HFFc6 (cell line): ENCODE measurements at regions not wholly inside any gene's neighbourhood (a gene's known extent, or its start where the extent isn't known, plus 50 kb on each side); places are given as distances from the start of the nearest gene placed in this dataset.
"Not testable (repeated sequence)": the region's sequence is repeated elsewhere in the genome, so short reads cannot be mapped to it uniquely, and the experiment has no call there.

Source experiments
- DNase-seq: peaks from one replicate; pipeline ENCODE4 v3.0.0-alpha.2; 2018
- H3K27ac Mint-ChIP-seq: 2 replicates; pipeline ENCODE4 v1.8.0; 2020; ENCODE audit warnings: mild to moderate bottlenecking, mixed read lengths
- H3K27me3 Mint-ChIP-seq: 2 replicates; pipeline ENCODE4 v1.8.0; 2021; ENCODE audit warnings: mild to moderate bottlenecking, moderate library complexity, mixed read lengths; ENCODE audit not compliant: insufficient read depth
- H3K36me3 Mint-ChIP-seq: 2 replicates; pipeline ENCODE4 v1.8.0; 2021; ENCODE audit warnings: low read depth, mixed read lengths
- H3K4me1 Mint-ChIP-seq: 2 replicates; pipeline ENCODE4 v1.8.0; 2020; ENCODE audit warnings: low read depth, mixed read lengths
- H3K4me3 Mint-ChIP-seq: 2 replicates; pipeline ENCODE4 v1.8.0; 2020; ENCODE audit warnings: mild to moderate bottlenecking, moderate library complexity, mixed read lengths
- H3K9me3 Mint-ChIP-seq: 2 replicates; pipeline ENCODE4 v1.8.0; 2020; ENCODE audit warnings: mild to moderate bottlenecking, mixed read lengths
- TF ChIP-seq, protein P1 (sequence below): fragments of 200-600 bp; sonication (generic); IDR thresholded peaks from 2 replicates; pipeline ENCODE4 v1.5.0; 2021; ENCODE audit warnings: antibody characterized with exemption, mild to moderate bottlenecking

DNA sequence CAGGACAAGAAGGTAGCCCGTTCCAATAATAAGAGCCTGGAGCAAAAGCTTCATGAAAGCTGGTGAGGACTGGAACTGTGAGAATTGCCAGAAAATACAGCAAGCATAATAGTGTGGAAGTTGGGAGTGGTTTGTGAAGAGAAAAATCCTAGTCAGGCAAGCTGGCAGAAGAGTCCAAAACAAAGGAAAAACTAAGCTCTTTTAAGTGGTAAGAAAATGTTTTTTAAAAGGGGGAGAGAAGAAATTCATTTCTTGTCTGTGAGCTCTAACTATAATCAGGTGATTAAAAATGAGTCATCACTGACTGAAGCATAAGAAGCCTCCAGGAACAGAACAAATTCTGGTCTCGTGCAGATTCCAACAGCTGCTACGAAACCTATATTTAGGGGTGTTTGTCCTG, 102.6 kb downstream of the CAAP1 start:
- Mint-ChIP-seq H3K27me3 (peaks cover 3% of the 10 kb centered on the region; the same call in 1 of the 2 replicates), H3K36me3 (no peaks in the 10 kb centered on the region), H3K9me3 (no peaks in the 10 kb centered on the region), H3K27ac (no peak overlapping the region), H3K4me1 (no peaks in the 10 kb centered on the region), H3K4me3 (no peak overlapping the region)
- no peak for DNase-seq
- TF ChIP-seq, protein P1, sequence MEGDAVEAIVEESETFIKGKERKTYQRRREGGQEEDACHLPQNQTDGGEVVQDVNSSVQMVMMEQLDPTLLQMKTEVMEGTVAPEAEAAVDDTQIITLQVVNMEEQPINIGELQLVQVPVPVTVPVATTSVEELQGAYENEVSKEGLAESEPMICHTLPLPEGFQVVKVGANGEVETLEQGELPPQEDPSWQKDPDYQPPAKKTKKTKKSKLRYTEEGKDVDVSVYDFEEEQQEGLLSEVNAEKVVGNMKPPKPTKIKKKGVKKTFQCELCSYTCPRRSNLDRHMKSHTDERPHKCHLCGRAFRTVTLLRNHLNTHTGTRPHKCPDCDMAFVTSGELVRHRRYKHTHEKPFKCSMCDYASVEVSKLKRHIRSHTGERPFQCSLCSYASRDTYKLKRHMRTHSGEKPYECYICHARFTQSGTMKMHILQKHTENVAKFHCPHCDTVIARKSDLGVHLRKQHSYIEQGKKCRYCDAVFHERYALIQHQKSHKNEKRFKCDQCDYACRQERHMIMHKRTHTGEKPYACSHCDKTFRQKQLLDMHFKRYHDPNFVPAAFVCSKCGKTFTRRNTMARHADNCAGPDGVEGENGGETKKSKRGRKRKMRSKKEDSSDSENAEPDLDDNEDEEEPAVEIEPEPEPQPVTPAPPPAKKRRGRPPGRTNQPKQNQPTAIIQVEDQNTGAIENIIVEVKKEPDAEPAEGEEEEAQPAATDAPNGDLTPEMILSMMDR: no peak

DNA sequence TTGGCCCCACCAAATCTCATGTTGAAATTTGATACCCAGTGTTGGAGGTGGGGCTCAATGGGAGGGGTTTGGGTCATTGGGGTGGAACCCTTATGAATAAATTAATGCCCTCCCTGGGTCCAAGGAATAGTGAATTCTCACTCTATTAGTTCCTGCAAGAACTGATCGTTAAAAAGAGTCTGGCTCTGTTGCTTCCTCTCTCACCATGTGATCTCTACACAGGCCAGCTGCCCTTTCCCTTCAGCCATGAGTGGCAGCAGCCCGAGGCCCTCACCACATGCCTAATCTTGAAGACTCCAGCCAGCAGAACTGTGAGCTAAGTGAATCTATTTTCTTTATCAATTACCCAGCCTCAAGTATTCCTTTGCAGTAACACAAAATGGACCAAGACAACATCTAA, 106.0 kb downstream of the CAAP1 start:
- H3K27me3 Mint-ChIP-seq: peaks cover 3% of the 10 kb centered on the region; the same call in 1 of the 2 replicates
- H3K4me1 Mint-ChIP-seq: no peaks in the 10 kb centered on the region
- H3K27ac Mint-ChIP-seq: no peak overlapping the region
- no peak for DNase-seq
- H3K36me3 Mint-ChIP-seq: no peaks in the 10 kb centered on the region
- TF ChIP-seq, protein P1: no peak
- no peak overlapping the region for H3K4me3 Mint-ChIP-seq
- no peaks in the 10 kb centered on the region for H3K9me3 Mint-ChIP-seq

GRCh38 chr9:26782899-26783298, 109.7 kb downstream of the CAAP1 start:
- H3K36me3 Mint-ChIP-seq: no peaks in the 10 kb centered on the region
- peaks cover 4% of the 10 kb centered on the region for H3K27me3 Mint-ChIP-seq
- no peak overlapping the region for H3K4me3 Mint-ChIP-seq
- TF ChIP-seq, protein P1: no peak
- H3K4me1 Mint-ChIP-seq: no peaks in the 10 kb centered on the region
- no peak overlapping the region for H3K27ac Mint-ChIP-seq
- DNase-seq: no peak
- H3K9me3 Mint-ChIP-seq: no peaks in the 10 kb centered on the region

GRCh38 chr9:26781906-26782305, 110.7 kb downstream of the CAAP1 start:
- H3K9me3 Mint-ChIP-seq: no peaks in the 10 kb centered on the region
- H3K4me3 Mint-ChIP-seq: no peak overlapping the region
- peaks cover 4% of the 10 kb centered on the region for H3K27me3 Mint-ChIP-seq
- no peak for DNase-seq
- TF ChIP-seq, protein P1: no peak
- H3K4me1 Mint-ChIP-seq: no peaks in the 10 kb centered on the region
- no peaks in the 10 kb centered on the region for H3K36me3 Mint-ChIP-seq
- no peak overlapping the region for H3K27ac Mint-ChIP-seq

GRCh38 chr9:26780307-26780706, 112.3 kb downstream of the CAAP1 start:
- not testable (repeated sequence) for H3K36me3 Mint-ChIP-seq, DNase-seq, H3K4me1 Mint-ChIP-seq, H3K27ac Mint-ChIP-seq, H3K9me3 Mint-ChIP-seq, H3K4me3 Mint-ChIP-seq, H3K27me3 Mint-ChIP-seq

- no peak overlapping the region for H3K27ac Mint-ChIP-seq
- H3K36me3 Mint-ChIP-seq: no peaks in the 10 kb centered on the region
- H3K4me1 Mint-ChIP-seq: no peaks in the 10 kb centered on the region
- H3K9me3 Mint-ChIP-seq: no peaks in the 10 kb centered on the region
- peaks cover 4% of the 10 kb centered on the region for H3K27me3 Mint-ChIP-seq
- TF ChIP-seq, protein P1: no peak
- no peak for DNase-seq
- no peak overlapping the region for H3K4me3 Mint-ChIP-seq
Measured at GRCh38 chr9:26779062-26779461, 113.5 kb downstream of the CAAP1 start.
